ENCODE measurements at regions not wholly inside any gene's neighbourhood (a gene's known extent, or its start where the extent isn't known, plus 50 kb on each side); places are given as distances from the start of the nearest gene placed in this dataset.

DNA sequence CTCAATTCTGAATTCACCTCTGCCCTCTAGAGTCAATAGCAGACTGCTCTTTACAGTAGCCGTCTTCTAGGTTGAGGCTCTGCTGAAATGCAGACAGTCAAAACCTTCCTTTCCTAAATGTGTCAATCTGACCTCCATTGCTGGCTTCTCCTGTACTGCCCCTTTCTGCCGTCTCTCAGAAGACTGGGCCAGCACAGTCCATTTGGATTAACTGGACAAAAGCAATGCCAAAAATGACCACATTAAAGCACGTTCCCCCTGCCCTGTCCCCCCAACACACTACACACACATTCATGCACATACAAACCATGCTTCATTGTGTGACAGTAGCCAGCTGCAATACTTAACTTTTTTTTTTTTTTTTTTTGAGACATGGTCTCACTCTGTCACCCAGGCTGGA lies 130.2 kb upstream of the LIFR start:
- TF ChIP-seq, protein P1, sequence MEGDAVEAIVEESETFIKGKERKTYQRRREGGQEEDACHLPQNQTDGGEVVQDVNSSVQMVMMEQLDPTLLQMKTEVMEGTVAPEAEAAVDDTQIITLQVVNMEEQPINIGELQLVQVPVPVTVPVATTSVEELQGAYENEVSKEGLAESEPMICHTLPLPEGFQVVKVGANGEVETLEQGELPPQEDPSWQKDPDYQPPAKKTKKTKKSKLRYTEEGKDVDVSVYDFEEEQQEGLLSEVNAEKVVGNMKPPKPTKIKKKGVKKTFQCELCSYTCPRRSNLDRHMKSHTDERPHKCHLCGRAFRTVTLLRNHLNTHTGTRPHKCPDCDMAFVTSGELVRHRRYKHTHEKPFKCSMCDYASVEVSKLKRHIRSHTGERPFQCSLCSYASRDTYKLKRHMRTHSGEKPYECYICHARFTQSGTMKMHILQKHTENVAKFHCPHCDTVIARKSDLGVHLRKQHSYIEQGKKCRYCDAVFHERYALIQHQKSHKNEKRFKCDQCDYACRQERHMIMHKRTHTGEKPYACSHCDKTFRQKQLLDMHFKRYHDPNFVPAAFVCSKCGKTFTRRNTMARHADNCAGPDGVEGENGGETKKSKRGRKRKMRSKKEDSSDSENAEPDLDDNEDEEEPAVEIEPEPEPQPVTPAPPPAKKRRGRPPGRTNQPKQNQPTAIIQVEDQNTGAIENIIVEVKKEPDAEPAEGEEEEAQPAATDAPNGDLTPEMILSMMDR (IDR thresholded peaks at IDR 0.05; ENCODE audit: control extremely low read depth in 1 of 3, insufficient read depth in 1 of 3, low read depth in 1 of 3, low read length in 3 of 3), result no peak
- TF ChIP-seq NRF1 (IDR thresholded peaks at IDR 0.05; ENCODE audit: low read depth, low read length), result no peak
- TF ChIP-seq JUN (IDR thresholded peaks at IDR 0.05; ENCODE audit: low read depth, low read length), result no peak

Measured in H1 (cell line).